ENCODE measurements at regions not wholly inside any gene's neighbourhood (a gene's known extent, or its start where the extent isn't known, plus 50 kb on each side); places are given as distances from the start of the nearest gene placed in this dataset.
"Not testable (repeated sequence)": the region's sequence is repeated elsewhere in the genome, so short reads cannot be mapped to it uniquely, and the experiment has no call there.

DNA sequence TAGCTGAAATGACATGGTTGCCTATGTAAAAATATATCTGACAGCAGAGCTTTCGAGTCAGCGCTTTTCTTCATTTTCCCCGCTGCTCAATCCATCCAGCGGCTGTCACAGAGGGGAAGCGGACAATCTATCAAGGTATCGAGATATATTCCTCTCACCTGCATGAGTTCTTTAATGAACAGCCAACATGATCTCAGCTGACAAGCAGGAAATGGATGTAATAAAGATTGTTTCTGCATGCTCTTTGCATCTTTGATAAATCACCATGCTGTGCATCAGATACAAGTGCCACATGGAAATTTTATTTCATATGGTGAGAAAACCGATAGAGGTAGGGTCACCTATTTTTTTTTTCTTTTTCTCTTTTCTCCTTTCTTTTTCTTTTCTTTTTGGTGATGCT is 602.3 kb upstream of the MMS22L start:
- no peak for DNase-seq (ENCODE audit: extremely low read depth, low read depth, low spot score)

DNA sequence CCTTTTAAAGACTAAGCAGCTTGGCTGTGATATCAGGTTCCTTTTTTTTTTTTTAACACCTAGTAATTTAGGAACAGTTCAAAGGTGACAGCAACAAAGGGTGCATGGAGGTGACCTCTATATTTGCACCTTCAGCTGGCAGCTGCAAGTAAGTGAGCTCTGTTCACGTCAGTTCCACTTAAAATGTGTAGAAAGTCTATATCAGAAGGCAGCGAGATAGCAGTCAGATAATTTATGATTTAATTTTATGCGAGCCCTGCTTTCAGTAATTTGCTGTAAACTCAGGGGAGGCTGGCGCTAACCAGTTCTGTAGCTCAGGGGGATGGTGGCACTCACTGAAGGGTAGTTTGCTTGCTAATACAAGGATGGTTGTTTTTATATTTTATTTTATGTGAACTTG is 602.8 kb upstream of the MMS22L start:
- DNase-seq (ENCODE audit: extremely low read depth, low read depth, low spot score) = no peak

DNA sequence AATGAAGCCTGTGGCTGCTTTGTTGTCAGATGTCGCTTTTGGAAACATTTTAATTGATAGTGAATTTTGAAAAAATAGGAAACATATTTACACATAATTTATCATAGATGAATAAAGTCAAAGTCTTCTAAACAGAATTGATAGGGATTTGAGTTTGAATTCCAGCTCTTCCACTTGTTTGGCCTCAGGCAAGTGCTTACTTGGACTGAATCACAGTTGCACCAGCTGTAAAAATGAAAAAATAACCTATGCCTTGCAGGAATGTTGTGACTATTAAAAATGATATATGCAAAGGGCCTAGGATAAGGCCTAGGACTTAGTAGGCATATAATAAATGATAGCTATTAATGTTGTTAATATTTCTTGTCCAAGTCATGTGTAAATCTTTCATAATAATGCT is 618.5 kb upstream of the MMS22L start:
- DNase-seq (ENCODE audit: extremely low read depth, low read depth, low spot score) = no peak

DNA sequence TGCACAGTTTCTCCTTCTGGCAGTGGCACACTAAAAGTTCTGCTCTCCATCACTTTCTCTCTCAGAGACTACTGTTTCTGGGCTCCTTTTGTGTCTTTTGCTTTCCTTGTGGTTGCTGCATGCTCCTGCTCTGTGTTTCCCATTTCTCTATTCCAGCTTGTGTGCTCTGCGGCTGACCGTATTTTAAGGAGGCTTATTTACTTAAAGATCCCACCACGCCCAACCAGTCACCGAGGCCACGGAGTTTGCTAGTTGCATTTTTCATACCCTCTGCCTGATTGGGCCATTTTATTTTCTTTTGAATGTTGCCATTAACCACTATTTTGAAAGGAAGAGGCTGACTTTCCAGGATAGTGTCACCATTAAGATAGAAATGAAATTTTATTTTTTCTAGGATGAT is 626.4 kb upstream of the MMS22L start:
- DNase-seq (ENCODE audit: extremely low read depth, low read depth, low spot score) = no peak

DNA sequence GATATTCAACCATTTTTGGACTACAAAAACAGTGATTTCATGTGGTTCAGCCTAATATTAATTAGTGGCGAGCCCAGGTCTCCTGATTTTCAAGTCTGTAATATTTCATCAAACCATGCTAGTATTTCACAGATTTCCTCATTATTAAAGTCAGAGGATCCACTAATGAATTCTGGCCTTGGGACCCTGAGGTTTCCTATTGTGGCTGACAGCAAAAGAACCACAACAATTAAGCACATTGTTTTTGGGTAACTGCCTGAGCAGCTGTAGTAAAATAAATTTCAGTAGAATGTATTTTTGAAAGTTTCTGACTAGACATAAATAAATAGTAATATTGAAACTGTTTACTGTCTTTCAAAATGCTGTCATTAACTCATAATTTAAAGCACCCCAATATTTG is 630.7 kb upstream of the MMS22L start:
- DNase-seq (ENCODE audit: extremely low read depth, low read depth, low spot score) = no peak

DNA sequence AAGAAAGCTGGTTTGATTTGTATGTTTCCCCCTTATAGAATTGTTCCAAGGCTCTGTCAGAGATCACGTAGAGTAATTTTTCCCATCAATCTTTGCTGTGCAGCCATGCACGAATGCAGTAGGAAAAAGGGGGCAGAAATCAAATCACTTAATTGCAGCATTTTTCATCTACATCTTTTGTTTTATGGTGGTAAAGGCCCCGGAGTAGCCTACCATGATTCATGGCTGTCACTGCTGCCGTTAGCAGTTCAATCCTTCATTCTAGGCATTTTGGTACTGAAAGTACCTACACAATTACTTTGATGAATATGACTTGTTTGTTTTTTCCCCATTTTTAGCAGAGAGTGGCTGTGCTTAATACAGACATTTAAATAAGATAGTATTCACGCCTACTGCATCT is 631.9 kb upstream of the MMS22L start:
- no peak for DNase-seq (ENCODE audit: extremely low read depth, low read depth, low spot score)

DNA sequence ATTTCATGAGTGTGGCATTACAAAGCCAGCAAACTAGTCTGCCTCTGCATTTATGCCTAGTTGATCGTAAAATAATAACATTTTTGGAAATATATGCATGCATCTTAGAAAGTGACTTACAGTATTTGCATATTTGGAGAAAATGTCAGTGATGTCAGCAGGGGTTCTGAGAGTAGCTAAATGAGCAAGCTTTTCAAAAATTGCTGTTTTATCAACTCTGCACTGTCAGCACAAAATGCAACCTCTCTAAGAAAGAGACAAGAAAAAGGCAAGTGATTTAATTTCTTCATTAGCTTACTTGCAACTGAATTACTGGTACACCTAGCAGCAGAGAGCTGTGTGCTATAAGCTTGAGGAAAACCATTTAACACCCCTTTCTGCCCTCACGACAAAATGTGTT is 632.5 kb upstream of the MMS22L start:
- no peak for DNase-seq (ENCODE audit: extremely low read depth, low read depth, low spot score)

DNA sequence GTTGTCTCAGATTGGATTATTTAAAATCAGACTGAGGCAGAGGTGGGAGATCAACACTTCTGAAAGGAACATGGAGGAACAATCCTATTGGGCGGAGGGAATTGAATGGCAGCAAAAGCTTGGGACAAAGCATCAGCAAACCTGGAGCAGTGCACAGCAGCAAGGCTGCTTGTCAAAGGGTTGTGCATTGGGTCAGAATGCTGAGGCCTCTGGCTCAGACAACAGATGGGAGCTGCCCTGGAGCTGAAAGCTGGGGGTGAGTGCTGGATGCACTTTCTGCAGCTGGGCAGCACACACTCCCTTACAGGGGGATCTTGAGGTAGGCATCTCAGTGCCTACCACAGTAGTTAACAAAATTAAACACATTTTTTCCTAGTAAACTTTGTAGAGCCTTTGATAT is 634.4 kb upstream of the MMS22L start:
- no peak for DNase-seq (ENCODE audit: extremely low read depth, low read depth, low spot score)

DNA sequence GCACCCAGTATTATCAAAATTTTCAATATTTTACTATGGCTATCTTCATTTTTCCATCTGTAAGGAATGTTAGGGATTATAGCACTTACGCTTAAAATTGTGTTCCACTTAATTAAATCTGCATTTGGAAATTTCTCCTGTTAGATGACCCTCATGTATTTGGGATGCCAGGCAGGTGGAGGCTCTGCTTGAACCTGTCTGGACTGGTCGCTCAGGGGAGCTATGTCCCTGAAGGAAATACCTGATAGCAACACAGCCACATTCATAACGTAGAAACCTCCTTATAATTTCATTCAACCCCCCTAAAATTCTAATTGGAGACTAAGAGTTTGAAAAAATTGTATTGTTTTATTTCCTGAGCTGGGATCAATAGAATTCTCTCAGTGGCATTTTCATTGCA is 636.0 kb upstream of the MMS22L start:
- DNase-seq (ENCODE audit: extremely low read depth, low read depth, low spot score) = no peak

DNA sequence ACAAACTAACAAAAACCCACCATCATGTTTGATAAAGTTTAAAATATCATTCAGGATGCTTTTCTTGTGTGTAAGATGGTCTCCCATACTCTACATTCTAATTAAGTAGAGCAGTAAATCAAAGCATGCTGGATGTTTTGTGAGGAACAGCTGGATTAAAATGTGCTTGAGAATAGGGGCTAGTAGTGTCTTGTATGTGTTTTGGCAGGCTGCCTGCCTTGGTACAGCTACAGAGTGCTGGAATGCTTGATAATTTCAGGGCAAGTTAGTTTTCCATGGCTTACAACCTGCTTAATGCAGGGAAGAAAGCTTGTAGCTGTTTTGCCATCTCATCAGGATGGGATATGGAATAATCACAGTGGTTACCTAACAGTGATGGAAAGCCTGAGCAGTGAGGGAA is 636.6 kb upstream of the MMS22L start:
- no peak for DNase-seq (ENCODE audit: extremely low read depth, low read depth, low spot score)

DNA sequence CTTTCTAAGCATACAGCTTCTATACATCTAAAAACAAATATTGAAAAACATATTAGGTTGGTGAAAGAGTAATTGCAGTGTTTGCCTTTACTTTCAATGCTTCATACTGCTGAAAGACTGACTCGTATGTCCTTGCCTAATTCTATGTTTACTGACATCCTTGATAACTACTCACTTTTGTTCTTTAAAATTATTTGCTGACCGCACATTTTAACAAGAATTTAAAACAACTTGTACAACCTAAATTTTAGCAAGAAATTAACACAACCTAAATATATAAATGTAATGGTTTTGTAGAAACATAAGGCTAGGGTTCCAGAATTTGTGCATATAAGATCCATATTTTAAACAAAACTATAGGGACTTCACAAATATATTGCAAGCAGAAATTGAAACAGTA is 640.2 kb upstream of the MMS22L start:
- no peak for DNase-seq (ENCODE audit: extremely low read depth, low read depth, low spot score)

DNA sequence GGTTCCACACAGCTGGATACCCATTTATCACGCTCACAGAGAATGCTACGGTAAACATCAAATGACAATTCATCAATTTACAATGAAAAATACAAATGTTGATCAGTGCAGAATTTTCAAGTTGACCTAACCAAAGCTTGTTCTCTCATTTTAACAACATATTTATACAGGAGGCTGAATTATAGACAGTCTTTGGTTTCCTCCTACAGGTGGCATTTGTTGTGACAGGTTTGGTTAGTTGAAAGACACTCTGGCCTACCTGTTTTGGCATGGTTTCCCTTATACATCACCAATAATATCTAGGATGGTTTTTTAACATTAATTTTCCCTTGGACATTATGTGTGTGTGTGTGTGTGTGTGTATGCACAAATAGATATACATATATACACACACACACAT is 642.5 kb upstream of the MMS22L start:
- DNase-seq (ENCODE audit: extremely low read depth, low read depth, low spot score) = no peak

DNA sequence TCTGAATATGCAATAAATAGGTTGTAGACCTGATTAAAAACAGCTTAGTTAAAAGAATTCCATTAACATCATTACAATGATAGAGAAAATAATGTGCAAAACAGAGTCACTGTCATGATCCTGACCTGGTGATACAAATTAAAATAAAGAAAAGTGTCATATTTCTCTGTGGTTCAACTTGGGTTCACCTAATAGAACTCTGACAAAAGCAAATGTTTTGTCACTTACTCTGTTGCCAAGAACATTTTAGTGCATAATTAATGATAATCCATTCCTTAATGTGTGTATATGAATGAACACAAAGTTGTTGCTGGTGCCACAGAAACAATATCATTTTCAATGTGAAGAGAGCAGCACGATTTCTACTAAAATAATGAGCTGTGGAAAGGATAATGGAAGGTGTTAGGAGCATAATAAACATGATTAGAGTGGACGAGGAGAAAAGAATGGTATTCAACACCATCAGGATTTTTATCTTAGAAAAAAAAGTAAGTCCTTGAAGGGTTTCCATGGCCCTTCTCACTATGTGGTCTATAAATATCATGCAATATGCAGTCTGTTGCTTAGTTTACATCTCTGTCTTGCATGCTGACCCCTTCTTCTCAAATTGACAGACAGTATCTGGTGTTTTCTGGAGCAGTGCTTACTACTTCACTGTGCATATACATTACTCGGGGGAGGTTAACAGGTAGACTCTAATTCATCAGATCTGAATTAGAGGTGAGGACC is 656.6 kb upstream of the MMS22L start:
- DNase-seq (ENCODE audit: extremely low read depth, low read depth, low spot score) = no peak

DNA sequence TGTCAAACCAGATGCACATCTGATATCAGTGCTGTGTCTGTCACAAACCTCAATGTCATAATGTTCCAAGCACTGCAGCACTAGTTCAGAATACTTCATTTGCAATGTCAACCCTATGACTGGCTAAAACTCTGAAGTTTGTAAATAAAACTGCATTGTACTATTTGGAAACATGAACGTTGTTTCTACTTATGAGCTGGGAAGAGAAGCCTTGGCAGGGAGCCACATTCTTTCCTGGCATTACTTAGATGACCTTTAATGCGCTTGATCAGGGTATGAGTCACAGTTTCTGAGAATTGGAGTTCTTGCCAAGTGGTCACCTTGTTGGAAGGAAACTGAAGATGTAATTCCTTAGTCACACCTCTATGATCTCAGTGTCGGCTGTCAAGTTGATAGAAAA is 664.8 kb upstream of the MMS22L start:
- DNase-seq (ENCODE audit: extremely low read depth, low read depth, low spot score) = peak; percentile 5

DNA sequence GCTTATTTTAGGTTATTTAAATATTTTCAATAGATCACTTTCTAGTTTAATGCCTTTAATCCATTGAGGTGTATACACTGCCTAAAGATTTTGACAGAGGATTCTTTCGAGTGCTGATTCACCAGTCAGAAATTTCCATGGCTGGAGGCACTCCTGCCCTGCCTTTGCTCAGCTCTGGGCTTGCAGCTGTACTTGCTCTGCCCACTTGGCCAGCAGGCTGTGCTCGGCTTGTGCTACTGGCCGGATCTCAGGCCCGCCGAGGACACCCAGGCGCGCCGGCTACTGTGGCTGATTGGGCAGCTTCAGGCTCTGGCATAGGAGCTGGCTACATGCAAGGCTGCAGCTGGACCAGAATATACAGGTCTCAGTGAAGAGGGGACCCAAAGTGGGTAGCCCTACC is 675.1 kb upstream of the MMS22L start:
- DNase-seq (ENCODE audit: extremely low read depth, low read depth, low spot score) = no peak

DNA sequence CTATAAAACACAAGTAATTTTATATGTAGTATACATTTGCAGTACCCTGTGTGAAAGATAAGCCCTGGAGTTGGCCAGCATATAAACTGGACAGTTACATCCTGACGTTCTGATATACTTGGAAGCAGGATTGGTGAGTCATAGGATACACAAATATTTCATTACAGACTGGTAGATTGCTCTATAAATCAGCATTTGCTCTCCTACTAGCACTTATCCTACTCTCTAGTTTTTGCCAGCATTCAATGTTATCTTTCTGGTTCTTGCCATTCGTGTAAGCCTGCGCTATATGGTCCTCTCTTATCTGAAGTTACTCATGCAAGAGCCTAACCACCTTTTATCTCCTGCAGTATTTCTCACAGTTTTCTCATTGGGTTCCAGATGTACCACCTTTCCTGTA is 680.2 kb upstream of the MMS22L start:
- no peak for DNase-seq (ENCODE audit: extremely low read depth, low read depth, low spot score)

DNA sequence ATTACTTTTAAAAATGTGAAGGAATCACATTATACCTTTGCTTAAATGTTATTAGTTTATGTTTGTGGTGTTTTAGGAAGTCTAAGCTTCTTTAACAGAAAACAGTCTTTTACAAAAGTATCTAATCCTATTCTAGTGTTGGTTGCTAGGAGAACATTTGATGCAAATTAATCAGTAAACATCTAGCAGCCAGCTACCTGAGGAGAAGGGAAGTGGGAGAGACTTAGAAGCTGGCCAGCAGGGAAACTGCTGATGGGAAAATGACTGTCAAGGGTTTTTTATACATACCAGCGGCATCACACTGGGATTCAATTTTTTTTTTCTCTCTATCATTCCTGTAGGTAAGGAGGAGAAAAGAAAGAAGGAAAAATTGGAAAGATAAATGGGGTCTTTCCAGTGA is 686.0 kb upstream of the MMS22L start:
- DNase-seq (ENCODE audit: extremely low read depth, low read depth, low spot score) = no peak

DNA sequence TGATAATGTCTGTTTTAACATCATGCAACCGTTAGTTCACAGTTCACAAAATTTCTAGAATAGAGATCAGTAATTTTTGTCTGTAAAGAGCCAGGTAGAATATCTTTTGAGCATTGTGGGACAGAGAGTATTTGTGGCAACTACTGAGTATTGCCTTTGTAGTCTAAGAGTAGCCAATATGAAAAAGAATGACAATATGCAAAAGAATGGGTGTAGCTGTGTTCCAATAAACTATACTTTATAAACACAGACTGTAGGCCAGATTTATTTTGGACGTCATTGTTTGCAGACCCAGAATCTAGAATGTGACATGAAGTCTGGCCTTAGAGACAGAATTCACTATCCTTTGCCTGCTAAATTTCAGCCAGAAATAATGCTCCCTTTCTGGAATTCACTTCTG is 694.1 kb upstream of the MMS22L start:
- no peak for DNase-seq (ENCODE audit: extremely low read depth, low read depth, low spot score)

DNA sequence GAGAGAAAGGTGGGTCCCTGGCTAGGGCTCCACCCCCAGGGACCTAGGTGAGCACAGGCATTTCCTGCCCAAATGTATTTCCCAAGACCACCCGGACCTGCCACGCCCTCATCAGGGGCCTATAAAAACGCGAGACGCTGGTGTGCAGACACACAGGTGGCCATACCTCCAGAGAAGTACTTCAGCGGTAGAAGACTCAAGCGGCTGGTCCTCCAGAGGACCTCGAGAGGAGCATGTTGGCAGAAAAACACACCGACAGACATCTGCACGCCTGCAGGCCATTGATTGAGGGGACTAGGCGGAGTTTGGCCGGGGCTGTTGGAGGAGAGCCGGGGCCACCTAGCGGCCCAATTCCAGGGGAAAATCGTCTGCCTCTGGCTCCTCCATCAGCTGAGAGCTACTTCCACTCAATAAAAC is 695.8 kb upstream of the MMS22L start:
- no peak for DNase-seq (ENCODE audit: extremely low read depth, low read depth, low spot score)

DNA sequence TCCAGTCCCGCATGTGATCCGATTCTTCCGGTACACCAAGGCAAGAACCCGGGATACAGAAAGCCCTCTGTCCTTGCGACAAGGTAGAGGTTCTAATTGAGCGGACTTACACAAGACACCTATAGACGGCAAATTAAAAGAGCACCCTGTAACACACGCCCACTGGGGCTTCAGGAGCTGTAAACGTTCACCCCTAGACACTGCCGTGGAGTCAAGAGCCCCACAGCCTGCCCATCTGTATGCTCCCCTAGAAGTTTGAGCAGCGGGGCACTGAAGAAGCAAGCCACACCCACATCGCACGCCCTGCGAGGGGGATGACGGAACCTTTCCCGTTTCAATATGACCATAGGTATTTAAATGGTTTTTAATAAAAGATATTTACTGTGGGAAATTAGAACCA is 696.3 kb upstream of the MMS22L start:
- not testable (repeated sequence) for DNase-seq (ENCODE audit: extremely low read depth, low read depth, low spot score)

DNA sequence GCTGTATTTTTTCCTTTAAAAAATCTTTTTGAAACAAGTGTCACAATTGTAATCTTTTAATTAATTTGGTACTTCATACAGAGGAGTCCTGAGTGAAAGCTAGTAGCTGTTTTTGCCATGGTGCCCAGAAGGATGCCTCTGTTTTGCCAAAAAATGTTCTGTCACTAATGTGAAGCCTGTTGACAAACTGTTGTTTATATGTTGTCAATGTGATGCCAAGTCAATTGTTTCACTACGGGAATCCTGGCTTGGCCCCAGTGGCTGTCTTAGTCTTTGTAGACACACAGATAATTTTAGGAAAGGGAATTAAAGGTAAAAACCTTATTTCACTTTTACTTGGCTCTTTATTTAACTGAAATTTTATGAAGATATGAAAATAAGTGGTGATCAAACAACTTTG is 706.4 kb upstream of the MMS22L start:
- DNase-seq (ENCODE audit: extremely low read depth, low read depth, low spot score) = no peak

DNA sequence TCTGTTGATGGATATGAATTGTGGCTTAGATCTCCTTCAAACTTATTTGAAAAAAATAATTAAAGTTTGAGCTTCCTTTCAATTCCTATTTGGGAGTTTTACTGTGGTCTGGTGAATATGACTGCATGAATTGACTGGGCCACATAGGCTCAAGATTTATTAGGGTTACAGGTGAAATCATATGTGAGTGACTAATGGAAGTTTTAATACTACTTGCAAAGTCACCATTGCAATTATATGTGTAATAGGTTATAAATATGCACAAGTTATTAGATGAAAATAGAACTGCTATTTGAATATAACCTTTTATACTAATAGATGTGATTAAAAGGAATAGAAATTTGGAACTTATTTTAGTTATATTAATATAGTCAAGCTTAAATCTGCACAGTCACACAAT is 712.1 kb upstream of the MMS22L start:
- DNase-seq (ENCODE audit: extremely low read depth, low read depth, low spot score) = no peak

DNA sequence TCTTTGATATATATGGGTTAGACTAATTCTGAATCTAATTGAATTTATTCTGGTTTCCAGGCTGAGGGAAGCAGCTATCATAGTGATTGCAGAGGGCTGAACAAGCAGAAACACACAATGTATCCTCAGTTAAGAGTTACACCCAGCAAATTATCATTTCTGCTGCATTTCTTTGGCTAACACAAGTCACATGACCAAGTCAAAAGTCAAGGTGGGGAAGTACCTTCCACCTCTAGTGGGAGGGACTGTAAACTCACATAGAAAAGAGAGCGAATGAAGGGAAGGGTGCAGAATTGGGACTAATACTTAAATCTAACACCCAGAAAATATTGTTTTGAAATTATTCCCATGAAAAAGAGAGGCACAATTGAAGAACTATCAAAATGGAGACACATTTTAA is 719.7 kb upstream of the MMS22L start:
- DNase-seq (ENCODE audit: extremely low read depth, low read depth, low spot score) = no peak
